ENCODE measurements at regions not wholly inside any gene's neighbourhood (a gene's known extent, or its start where the extent isn't known, plus 50 kb on each side); places are given as distances from the start of the nearest gene placed in this dataset.

- TF ChIP-seq, protein P1, sequence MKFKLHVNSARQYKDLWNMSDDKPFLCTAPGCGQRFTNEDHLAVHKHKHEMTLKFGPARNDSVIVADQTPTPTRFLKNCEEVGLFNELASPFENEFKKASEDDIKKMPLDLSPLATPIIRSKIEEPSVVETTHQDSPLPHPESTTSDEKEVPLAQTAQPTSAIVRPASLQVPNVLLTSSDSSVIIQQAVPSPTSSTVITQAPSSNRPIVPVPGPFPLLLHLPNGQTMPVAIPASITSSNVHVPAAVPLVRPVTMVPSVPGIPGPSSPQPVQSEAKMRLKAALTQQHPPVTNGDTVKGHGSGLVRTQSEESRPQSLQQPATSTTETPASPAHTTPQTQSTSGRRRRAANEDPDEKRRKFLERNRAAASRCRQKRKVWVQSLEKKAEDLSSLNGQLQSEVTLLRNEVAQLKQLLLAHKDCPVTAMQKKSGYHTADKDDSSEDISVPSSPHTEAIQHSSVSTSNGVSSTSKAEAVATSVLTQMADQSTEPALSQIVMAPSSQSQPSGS (CRISPR knock-in tag; IDR thresholded peaks at IDR 0.05), result no peak
- TF ChIP-seq SRSF3 (IDR thresholded peaks at IDR 0.05; ENCODE audit: insufficient read depth, low read length), result no peak
- TF ChIP-seq ARID1B (IDR thresholded peaks at IDR 0.05), result peak; percentile 79
- no peak for TF ChIP-seq DNMT1 (IDR thresholded peaks at IDR 0.05)
- no peak for TF ChIP-seq HDGF (IDR thresholded peaks at IDR 0.05)
- TF ChIP-seq CGGBP1 (CRISPR knock-in tag; IDR thresholded peaks at IDR 0.05), result no peak
- TF ChIP-seq SOX6 (IDR thresholded peaks at IDR 0.05), result peak; percentile 21; the same call in 1 of the 2 replicates
- TF ChIP-seq SMARCA4 (IDR thresholded peaks at IDR 0.05), result peak; percentile 59
- no peak for TF ChIP-seq POLR2H (tag; IDR thresholded peaks at IDR 0.05; ENCODE audit: low read depth)
- no peak for TF ChIP-seq CEBPB (tag; IDR thresholded peaks at IDR 0.05)
- peak; percentile 38; the same call in 1 of the 2 replicates for TF ChIP-seq MTA1 (IDR thresholded peaks at IDR 0.05; ENCODE audit: borderline replicate concordance)
- TF ChIP-seq DPF2 (IDR thresholded peaks at IDR 0.05), result peak; percentile 63
- TF ChIP-seq THRAP3 (IDR thresholded peaks at IDR 0.05; ENCODE audit: borderline replicate concordance), result no peak
- no peak for TF ChIP-seq MTF1 (CRISPR knock-in tag; IDR thresholded peaks at IDR 0.05; ENCODE audit: borderline replicate concordance)
- peak; percentile 16; the same call in 1 of the 2 replicates for TF ChIP-seq C11orf30 (IDR thresholded peaks at IDR 0.05; ENCODE audit: low read depth)
- peak; percentile 38; the same call in 1 of the 2 replicates for TF ChIP-seq SMARCC2 (IDR thresholded peaks at IDR 0.05; ENCODE audit: low read depth)
- peak; percentile 19; the same call in 1 of the 2 replicates for TF ChIP-seq JUND (IDR thresholded peaks at IDR 0.05; ENCODE audit: borderline replicate concordance, low read depth, low read length)
- TF ChIP-seq JUND (tag; IDR thresholded peaks at IDR 0.05; ENCODE audit: borderline replicate concordance, low read depth, low read length), result peak; percentile 57; the same call in 1 of the 3 replicates
- no peak for TF ChIP-seq ZNF699 (CRISPR knock-in tag; IDR thresholded peaks at IDR 0.05; ENCODE audit: insufficient replicate concordance)
- no peak for TF ChIP-seq RBFOX2 (IDR thresholded peaks at IDR 0.05; ENCODE audit: low read depth, low read length)
- TF ChIP-seq ZNF217 (CRISPR knock-in tag; IDR thresholded peaks at IDR 0.05), result no peak
- TF ChIP-seq ZNF766 (CRISPR knock-in tag; conservative IDR thresholded peaks at IDR 0.05), result 0 out of 2 replicates have a peak, but pooled peaks have one; percentile 39
- TF ChIP-seq, protein P2, sequence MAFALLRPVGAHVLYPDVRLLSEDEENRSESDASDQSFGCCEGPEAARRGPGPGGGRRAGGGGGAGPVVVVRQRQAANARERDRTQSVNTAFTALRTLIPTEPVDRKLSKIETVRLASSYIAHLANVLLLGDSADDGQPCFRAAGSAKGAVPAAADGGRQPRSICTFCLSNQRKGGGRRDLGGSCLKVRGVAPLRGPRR (CRISPR knock-in tag; IDR thresholded peaks at IDR 0.05), result no peak
- TF ChIP-seq TEAD4 (IDR thresholded peaks at IDR 0.05; ENCODE audit: low read length), result peak; percentile 39; the same call in 1 of the 2 replicates
- TF ChIP-seq TEAD4 (CRISPR knock-in tag; IDR thresholded peaks at IDR 0.05; ENCODE audit: borderline replicate concordance), result no peak
- TF ChIP-seq ZEB2 (IDR thresholded peaks at IDR 0.05), result 0 out of 2 replicates have a peak, but pooled peaks have one; percentile 60
- TF ChIP-seq CBFA2T3 (IDR thresholded peaks at IDR 0.05), result peak; percentile 41
- no peak for TF ChIP-seq PYGO2 (tag; IDR thresholded peaks at IDR 0.05)
- no peak for TF ChIP-seq ZNF77 (CRISPR knock-in tag; IDR thresholded peaks at IDR 0.05)
- TF ChIP-seq SPI1 (IDR thresholded peaks at IDR 0.05; ENCODE audit: borderline replicate concordance, low read depth, low read length), result peak; percentile 73; the same call in 1 of the 2 replicates
- no peak for TF ChIP-seq HMGN3 (IDR thresholded peaks at IDR 0.05; ENCODE audit: borderline replicate concordance, extremely low read depth, insufficient read length, low read depth, low read length)
Measured at GRCh38 chr6:106889692-106890091, 84.8 kb downstream of the CD24 start (continued).

Measured in K562 (cell line).